ENCODE measurements at regions not wholly inside any gene's neighbourhood (a gene's known extent, or its start where the extent isn't known, plus 50 kb on each side); places are given as distances from the start of the nearest gene placed in this dataset.

DNA sequence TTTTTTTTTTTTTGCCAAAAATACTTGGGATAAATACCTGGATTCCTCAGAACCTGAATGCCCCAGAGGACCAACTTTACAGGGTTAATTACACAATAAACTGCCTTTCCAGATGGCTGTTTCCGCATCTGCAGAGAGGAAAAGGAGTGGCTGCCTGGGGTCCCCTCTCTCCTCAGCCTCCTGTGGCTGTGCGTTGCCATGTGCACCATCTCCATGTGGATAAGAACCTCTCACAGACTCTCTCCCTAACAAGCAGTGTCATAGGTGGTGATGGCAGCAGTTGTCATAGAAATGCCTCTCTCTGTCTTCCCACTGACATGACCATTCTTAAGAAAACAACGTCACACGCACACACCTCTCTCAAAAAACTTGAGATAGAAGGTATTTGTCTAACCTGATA is 179.4 kb downstream of the RPLP1 start:
- Histone ChIP-seq H3F3A (ENCODE audit: insufficient read depth, low read length) (no peaks in the 10 kb centered on the region), H3K9me3 (replicated peaks; ENCODE audit: insufficient read depth, low read length) (no peaks in the 10 kb centered on the region), H3K4me2 (ENCODE audit: low read depth, low read length) (no peak overlapping the region), H3K27me3 (replicated peaks; ENCODE audit: insufficient read depth, low read length) (no peaks in the 10 kb centered on the region), H3K9me2 (replicated peaks; ENCODE audit: insufficient read depth, low read length) (no peaks in the 10 kb centered on the region), H4K20me1 (ENCODE audit: insufficient read depth, low read length) (no peaks in the 10 kb centered on the region), H3K4me3 (ENCODE audit: low read length) (no peak overlapping the region), H3K4me1 (ENCODE audit: low read length) (no peaks in the 10 kb centered on the region), H3K9ac (ENCODE audit: low read length) (no peak overlapping the region), H3K36me3 (replicated peaks; ENCODE audit: insufficient read depth, low read length) (no peaks in the 10 kb centered on the region), H2AFZ (ENCODE audit: low read length) (no peak overlapping the region), H3K79me2 (ENCODE audit: low read length) (no peaks in the 10 kb centered on the region), H3K27ac (ENCODE audit: low read length) (no peak overlapping the region)
- TF ChIP-seq EZH2phosphoT487 (IDR thresholded peaks at IDR 0.05; ENCODE audit: low read length) (no peak), EZH2 (optimal IDR thresholded peaks at IDR 0.05; ENCODE audit: low read depth, low read length) (no peak)
- TF ChIP-seq, protein P1, sequence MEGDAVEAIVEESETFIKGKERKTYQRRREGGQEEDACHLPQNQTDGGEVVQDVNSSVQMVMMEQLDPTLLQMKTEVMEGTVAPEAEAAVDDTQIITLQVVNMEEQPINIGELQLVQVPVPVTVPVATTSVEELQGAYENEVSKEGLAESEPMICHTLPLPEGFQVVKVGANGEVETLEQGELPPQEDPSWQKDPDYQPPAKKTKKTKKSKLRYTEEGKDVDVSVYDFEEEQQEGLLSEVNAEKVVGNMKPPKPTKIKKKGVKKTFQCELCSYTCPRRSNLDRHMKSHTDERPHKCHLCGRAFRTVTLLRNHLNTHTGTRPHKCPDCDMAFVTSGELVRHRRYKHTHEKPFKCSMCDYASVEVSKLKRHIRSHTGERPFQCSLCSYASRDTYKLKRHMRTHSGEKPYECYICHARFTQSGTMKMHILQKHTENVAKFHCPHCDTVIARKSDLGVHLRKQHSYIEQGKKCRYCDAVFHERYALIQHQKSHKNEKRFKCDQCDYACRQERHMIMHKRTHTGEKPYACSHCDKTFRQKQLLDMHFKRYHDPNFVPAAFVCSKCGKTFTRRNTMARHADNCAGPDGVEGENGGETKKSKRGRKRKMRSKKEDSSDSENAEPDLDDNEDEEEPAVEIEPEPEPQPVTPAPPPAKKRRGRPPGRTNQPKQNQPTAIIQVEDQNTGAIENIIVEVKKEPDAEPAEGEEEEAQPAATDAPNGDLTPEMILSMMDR (IDR thresholded peaks at IDR 0.05; ENCODE audit: low read length) = no peak
- DNase-seq = no peak

DNA sequence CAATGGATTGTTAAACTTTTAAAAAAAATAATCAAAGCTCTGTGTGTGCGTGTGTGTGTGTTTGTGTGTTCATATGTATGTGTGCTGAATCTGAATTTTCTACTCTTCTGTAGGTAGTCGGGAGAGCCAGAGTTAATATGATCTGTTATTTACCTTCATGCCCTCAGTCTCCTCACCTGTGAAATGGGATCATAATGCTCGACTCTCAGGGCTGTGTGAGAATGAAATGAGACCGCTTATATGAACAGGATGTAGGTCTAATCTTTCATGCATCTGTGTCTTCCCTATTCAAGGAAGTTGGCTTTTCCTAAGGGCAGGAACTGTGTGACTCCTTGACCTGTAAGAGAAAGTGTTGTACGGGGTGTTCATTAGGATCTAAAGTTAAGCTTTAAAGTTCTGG is 182.2 kb downstream of the RPLP1 start:
- Histone ChIP-seq H3K9me2 (replicated peaks; ENCODE audit: insufficient read depth, low read length) (no peaks in the 10 kb centered on the region), H3K9me3 (replicated peaks; ENCODE audit: insufficient read depth, low read length) (no peaks in the 10 kb centered on the region), H3K9ac (ENCODE audit: low read length) (no peak overlapping the region), H3K4me2 (ENCODE audit: low read depth, low read length) (no peak overlapping the region), H2AFZ (ENCODE audit: low read length) (no peak overlapping the region), H3K4me3 (ENCODE audit: low read length) (no peak overlapping the region), H3K36me3 (replicated peaks; ENCODE audit: insufficient read depth, low read length) (no peaks in the 10 kb centered on the region), H3F3A (ENCODE audit: insufficient read depth, low read length) (no peaks in the 10 kb centered on the region), H3K4me1 (ENCODE audit: low read length) (no peaks in the 10 kb centered on the region), H4K20me1 (ENCODE audit: insufficient read depth, low read length) (no peaks in the 10 kb centered on the region), H3K27me3 (replicated peaks; ENCODE audit: insufficient read depth, low read length) (no peaks in the 10 kb centered on the region), H3K79me2 (ENCODE audit: low read length) (no peaks in the 10 kb centered on the region), H3K27ac (ENCODE audit: low read length) (no peak overlapping the region)
- no peak for DNase-seq
- TF ChIP-seq EZH2 (optimal IDR thresholded peaks at IDR 0.05; ENCODE audit: low read depth, low read length) (no peak), EZH2phosphoT487 (IDR thresholded peaks at IDR 0.05; ENCODE audit: low read length) (no peak)
- TF ChIP-seq, protein P1 (IDR thresholded peaks at IDR 0.05; ENCODE audit: low read length) = no peak

DNA sequence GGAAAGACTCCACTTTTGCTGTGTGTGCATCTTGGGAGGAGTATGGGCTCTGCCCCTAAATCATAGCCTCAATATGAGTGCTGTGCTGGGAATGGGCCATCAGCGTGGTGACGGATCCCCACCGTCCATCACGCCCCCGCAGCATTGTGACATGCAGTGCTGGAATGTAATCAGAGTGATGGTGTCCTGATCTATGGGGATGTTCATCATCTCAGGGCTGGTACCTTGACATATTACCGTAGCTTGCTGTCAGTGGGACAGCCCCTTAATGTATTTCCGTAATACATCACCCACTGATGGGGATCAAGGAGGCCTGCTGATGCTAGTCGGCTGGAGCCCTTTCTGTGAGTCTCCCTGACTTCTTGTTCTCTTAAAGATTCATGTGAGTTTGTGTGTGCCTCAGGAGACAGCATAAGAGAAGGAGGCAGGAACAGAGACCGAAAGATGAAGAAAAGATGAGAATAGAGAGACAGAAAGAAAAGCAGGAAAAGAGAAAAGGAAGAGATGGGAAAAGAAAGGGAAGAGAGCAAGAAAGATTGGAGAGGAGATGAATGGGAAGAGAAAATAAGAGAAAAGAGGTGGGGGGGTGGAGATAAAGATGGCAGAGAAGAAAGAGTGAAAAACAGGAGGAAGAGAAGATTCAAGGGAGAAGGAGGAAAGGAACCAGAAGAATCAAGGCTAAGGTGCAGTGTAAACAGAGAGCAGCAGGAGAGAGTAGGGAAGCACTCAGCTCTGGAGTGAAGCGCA is 183.7 kb downstream of the RPLP1 start:
- no peak for DNase-seq
- Histone ChIP-seq H3K9me2 (replicated peaks; ENCODE audit: insufficient read depth, low read length) (no peaks in the 10 kb centered on the region), H3K27me3 (replicated peaks; ENCODE audit: insufficient read depth, low read length) (no peaks in the 10 kb centered on the region), H3F3A (ENCODE audit: insufficient read depth, low read length) (no peaks in the 10 kb centered on the region), H3K9me3 (replicated peaks; ENCODE audit: insufficient read depth, low read length) (no peaks in the 10 kb centered on the region), H3K4me1 (ENCODE audit: low read length) (no peaks in the 10 kb centered on the region), H3K4me2 (ENCODE audit: low read depth, low read length) (no peak overlapping the region), H3K27ac (ENCODE audit: low read length) (no peak overlapping the region), H3K36me3 (replicated peaks; ENCODE audit: insufficient read depth, low read length) (no peaks in the 10 kb centered on the region), H3K4me3 (ENCODE audit: low read length) (no peak overlapping the region), H2AFZ (ENCODE audit: low read length) (no peak overlapping the region), H4K20me1 (ENCODE audit: insufficient read depth, low read length) (no peaks in the 10 kb centered on the region), H3K79me2 (ENCODE audit: low read length) (no peaks in the 10 kb centered on the region), H3K9ac (ENCODE audit: low read length) (no peak overlapping the region)
- TF ChIP-seq, protein P1 (IDR thresholded peaks at IDR 0.05; ENCODE audit: low read length) = no peak
- TF ChIP-seq EZH2 (optimal IDR thresholded peaks at IDR 0.05; ENCODE audit: low read depth, low read length) (no peak), EZH2phosphoT487 (IDR thresholded peaks at IDR 0.05; ENCODE audit: low read length) (no peak)

Data from MM.1S (cell line).